ENCODE measurements at regions not wholly inside any gene's neighbourhood (a gene's known extent, or its start where the extent isn't known, plus 50 kb on each side); places are given as distances from the start of the nearest gene placed in this dataset.

GRCh38 chr1:55331351-55331750 lies 116.2 kb upstream of the USP24 start (continued):
- TF ChIP-seq IKZF2 (IDR thresholded peaks at IDR 0.05) (no peak), TBL1XR1 (IDR thresholded peaks at IDR 0.05; ENCODE audit: low read depth, low read length) (no peak), SMAD1 (IDR thresholded peaks at IDR 0.05; ENCODE audit: low read depth, partially characterized antibody) (no peak), RBBP5 (conservative IDR thresholded peaks at IDR 0.05) (no peak), ZNF217 (IDR thresholded peaks at IDR 0.05) (no peak), HDAC2 (IDR thresholded peaks at IDR 0.05) (no peak)

GRCh38 chr1:55329808-55330432 lies 114.8 kb upstream of the USP24 start:
- no peaks in the 10 kb centered on the region; a peak in 1 of 4 replicates for H3K27me3 ChIP-seq (replicated peaks in 1 of 2; ENCODE audit: control insufficient read depth in 2 of 2, insufficient read depth in 2 of 2, low read length in 1 of 2)
- WGBS (ENCODE audit: insufficient coverage, insufficient replicate concordance, low lambda C conversion rate, missing lambda C conversion rate): 56% methylated on average over 4 of the region's 4 CpGs
- TF ChIP-seq MXI1 (IDR thresholded peaks at IDR 0.05; ENCODE audit: low read depth, low read length) (no peak), SMAD1 (IDR thresholded peaks at IDR 0.05; ENCODE audit: low read depth, partially characterized antibody) (no peak), EED (IDR thresholded peaks at IDR 0.05; ENCODE audit: low read depth) (no peak), RFX5 (IDR thresholded peaks at IDR 0.05; ENCODE audit: low read depth, low read length) (no peak), FOS (IDR thresholded peaks at IDR 0.05; ENCODE audit: borderline replicate concordance, extremely low read depth, insufficient read length) (no peak), ZNF274 (IDR thresholded peaks at IDR 0.05; ENCODE audit: insufficient read depth, insufficient read length) (no peak), WRNIP1 (IDR thresholded peaks at IDR 0.05; ENCODE audit: borderline replicate concordance, low read depth, low read length) (no peak), POLR2A (IDR thresholded peaks at IDR 0.05; ENCODE audit: low read depth, low read length) (no peak)
- TF ChIP-seq, protein P1, sequence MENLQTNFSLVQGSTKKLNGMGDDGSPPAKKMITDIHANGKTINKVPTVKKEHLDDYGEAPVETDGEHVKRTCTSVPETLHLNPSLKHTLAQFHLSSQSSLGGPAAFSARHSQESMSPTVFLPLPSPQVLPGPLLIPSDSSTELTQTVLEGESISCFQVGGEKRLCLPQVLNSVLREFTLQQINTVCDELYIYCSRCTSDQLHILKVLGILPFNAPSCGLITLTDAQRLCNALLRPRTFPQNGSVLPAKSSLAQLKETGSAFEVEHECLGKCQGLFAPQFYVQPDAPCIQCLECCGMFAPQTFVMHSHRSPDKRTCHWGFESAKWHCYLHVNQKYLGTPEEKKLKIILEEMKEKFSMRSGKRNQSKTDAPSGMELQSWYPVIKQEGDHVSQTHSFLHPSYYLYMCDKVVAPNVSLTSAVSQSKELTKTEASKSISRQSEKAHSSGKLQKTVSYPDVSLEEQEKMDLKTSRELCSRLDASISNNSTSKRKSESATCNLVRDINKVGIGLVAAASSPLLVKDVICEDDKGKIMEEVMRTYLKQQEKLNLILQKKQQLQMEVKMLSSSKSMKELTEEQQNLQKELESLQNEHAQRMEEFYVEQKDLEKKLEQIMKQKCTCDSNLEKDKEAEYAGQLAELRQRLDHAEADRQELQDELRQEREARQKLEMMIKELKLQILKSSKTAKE (IDR thresholded peaks at IDR 0.05; ENCODE audit: low read depth, poor library complexity, severe bottlenecking): no peak
- TF ChIP-seq, protein P2, sequence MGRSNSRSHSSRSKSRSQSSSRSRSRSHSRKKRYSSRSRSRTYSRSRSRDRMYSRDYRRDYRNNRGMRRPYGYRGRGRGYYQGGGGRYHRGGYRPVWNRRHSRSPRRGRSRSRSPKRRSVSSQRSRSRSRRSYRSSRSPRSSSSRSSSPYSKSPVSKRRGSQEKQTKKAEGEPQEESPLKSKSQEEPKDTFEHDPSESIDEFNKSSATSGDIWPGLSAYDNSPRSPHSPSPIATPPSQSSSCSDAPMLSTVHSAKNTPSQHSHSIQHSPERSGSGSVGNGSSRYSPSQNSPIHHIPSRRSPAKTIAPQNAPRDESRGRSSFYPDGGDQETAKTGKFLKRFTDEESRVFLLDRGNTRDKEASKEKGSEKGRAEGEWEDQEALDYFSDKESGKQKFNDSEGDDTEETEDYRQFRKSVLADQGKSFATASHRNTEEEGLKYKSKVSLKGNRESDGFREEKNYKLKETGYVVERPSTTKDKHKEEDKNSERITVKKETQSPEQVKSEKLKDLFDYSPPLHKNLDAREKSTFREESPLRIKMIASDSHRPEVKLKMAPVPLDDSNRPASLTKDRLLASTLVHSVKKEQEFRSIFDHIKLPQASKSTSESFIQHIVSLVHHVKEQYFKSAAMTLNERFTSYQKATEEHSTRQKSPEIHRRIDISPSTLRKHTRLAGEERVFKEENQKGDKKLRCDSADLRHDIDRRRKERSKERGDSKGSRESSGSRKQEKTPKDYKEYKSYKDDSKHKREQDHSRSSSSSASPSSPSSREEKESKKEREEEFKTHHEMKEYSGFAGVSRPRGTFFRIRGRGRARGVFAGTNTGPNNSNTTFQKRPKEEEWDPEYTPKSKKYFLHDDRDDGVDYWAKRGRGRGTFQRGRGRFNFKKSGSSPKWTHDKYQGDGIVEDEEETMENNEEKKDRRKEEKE (IDR thresholded peaks at IDR 0.05): no peak
- ChIA-PET RAD21 (ENCODE audit: unreplicated experiment) (interaction anchor here (0.5 kb wide), 1 partner anchor 383 kb away, joined by 3 read pairs; no protein-coding TSS in a partner anchor), POLR2A (no interaction called here), SMC1A (ENCODE audit: uncharacterized antibody, unreplicated experiment) (interaction anchor here (0.6 to 1.2 kb wide), 2 partner anchors 46 to 1298 kb away, joined by 3 to 5 read pairs; no protein-coding TSS in a partner anchor), CTCF (no interaction called here)
- FAIRE-seq: no peak
- H3K79me2 ChIP-seq (ENCODE audit: control insufficient read depth, insufficient read depth, low read length): no peaks in the 10 kb centered on the region
- ATAC-seq: no peak
- no peak overlapping the region for H3K9ac ChIP-seq (ENCODE audit: control insufficient read depth, insufficient read depth, low read length)
- H3K36me3 ChIP-seq (ENCODE audit: control insufficient read depth in 2 of 2, insufficient read depth in 2 of 2, low read length in 1 of 2): no peaks in the 10 kb centered on the region
- no peak for DNase-seq (ENCODE audit: low read depth, low spot score)
- intact Hi-C loops (cut with micrococcal nuclease; ENCODE audit: unreplicated experiment): no loop called here
- no peak overlapping the region for H3K4me2 ChIP-seq (ENCODE audit: control insufficient read depth, insufficient read depth)
- no TSS peak for BruUV-seq (replicated peaks)
- H2AFZ ChIP-seq (ENCODE audit: control insufficient read depth, low read depth, low read length): no peak overlapping the region
- H3K4me3 ChIP-seq: no peak overlapping the region
- H3K27ac ChIP-seq (ENCODE audit: control insufficient read depth, insufficient read depth): no peak overlapping the region
- H3K9me3 ChIP-seq (replicated peaks; ENCODE audit: control insufficient read depth, insufficient read depth, low read length): no peaks in the 10 kb centered on the region
- in situ Hi-C loops (cut with MboI): no loop called here
- H4K20me1 ChIP-seq (ENCODE audit: control insufficient read depth, insufficient read depth): no peaks in the 10 kb centered on the region
- H3K4me1 ChIP-seq (ENCODE audit: control insufficient read depth, insufficient read depth, low read length): no peaks in the 10 kb centered on the region
